PC-9 (cell line): ENCODE measurements at regions not wholly inside any gene's neighbourhood (a gene's known extent, or its start where the extent isn't known, plus 50 kb on each side); places are given as distances from the start of the nearest gene placed in this dataset.

Source experiments
- BruUV-seq: library from RNA; stranded (reverse); fragments of 400-500 nt; replicated peaks from 2 replicates; lab custom pipeline; 2021; lab: Mats Ljungman, UMichigan
- CTCF ChIA-PET: fragments of 300-600 bp; sonication (Branson Sonifier 250); formaldehyde crosslinking; loops from one replicate; lab custom pipeline; 2022; ENCODE audit warnings: antibody characterized with exemption; lab: Charles Lee
- POLR2A ChIA-PET: fragments of 300-600 bp; sonication (Branson Sonifier 250); formaldehyde crosslinking; loops from one replicate; lab custom pipeline; 2022; ENCODE audit warnings: antibody characterized with exemption; ENCODE audit not compliant: unreplicated experiment; lab: Charles Lee
- DNase-seq, 2 experiments: peaks; one replicate each; pipeline versions ENCODE4 v3.0.0 to v3.0.0-alpha.2; 2015 to 2022; ENCODE audit warnings: mixed read lengths in 1 of 2
- H2AFZ ChIP-seq: fragments of 200-600 bp; sonication (generic); 2 replicates; pipeline ENCODE4 v1.8.1; 2017; ENCODE audit warnings: antibody characterized with exemption
- H3F3A ChIP-seq: fragments of 200-600 bp; sonication (generic); 2 replicates; pipeline ENCODE4 v1.8.1; 2017; ENCODE audit warnings: antibody characterized with exemption, mild to moderate bottlenecking, low read depth; ENCODE audit not compliant: insufficient read depth
- H3K27ac ChIP-seq: fragments of 200-600 bp; sonication (generic); 2 replicates; pipeline ENCODE4 v1.6.1; 2016; ENCODE audit warnings: mixed run types
- H3K27me3 ChIP-seq: fragments of 200-600 bp; sonication (generic); 2 replicates; pipeline ENCODE4 v1.6.1; 2016; ENCODE audit warnings: low read depth, mixed run types; ENCODE audit not compliant: insufficient read depth
- H3K36me3 ChIP-seq: fragments of 200-600 bp; sonication (generic); 2 replicates; pipeline ENCODE4 v1.6.1; 2016; ENCODE audit warnings: low read depth, mixed run types
- H3K4me1 ChIP-seq: fragments of 200-600 bp; sonication (generic); replicated peaks from 2 replicates; pipeline ENCODE4 v1.6.1; 2016; ENCODE audit warnings: mixed run types; ENCODE audit not compliant: insufficient read depth
- H3K4me2 ChIP-seq: fragments of 200-600 bp; sonication (generic); 2 replicates; pipeline ENCODE4 v1.6.1; 2017; ENCODE audit warnings: mixed run types
- H3K4me3 ChIP-seq: fragments of 200-600 bp; sonication (generic); 2 replicates; pipeline ENCODE4 v1.6.1; 2016; ENCODE audit warnings: mixed run types
- H3K79me2 ChIP-seq: fragments of 200-600 bp; sonication (generic); 2 replicates; pipeline ENCODE4 v1.6.1; 2017; ENCODE audit warnings: low read depth, mixed run types
- H3K9me2 ChIP-seq: fragments of 200-600 bp; sonication (generic); 2 replicates; pipeline ENCODE4 v1.8.1; 2017; ENCODE audit warnings: mild to moderate bottlenecking; ENCODE audit not compliant: insufficient read depth
- H3K9me3 ChIP-seq: fragments of 200-600 bp; sonication (generic); 2 replicates; pipeline ENCODE4 v1.8.1; 2016; ENCODE audit warnings: low read depth; ENCODE audit not compliant: insufficient read depth
- H4K20me1 ChIP-seq: fragments of 200-600 bp; sonication (generic); 2 replicates; pipeline ENCODE4 v1.8.1; 2017; ENCODE audit not compliant: insufficient read depth
- EZH2 ChIP-seq: fragments of 200-600 bp; sonication (generic); IDR thresholded peaks from 2 replicates; pipeline ENCODE4 v1.8.0; 2017; ENCODE audit warnings: antibody characterized with exemption, low read depth
- intact Hi-C: fragments of 100-400 bp; cut with micrococcal nuclease; formaldehyde crosslinking; loops from one replicate; pipeline ENCODE4 v1.10.0; 2022; ENCODE audit not compliant: unreplicated experiment
- TF ChIP-seq, protein P1 (sequence below): fragments of 200-600 bp; sonication (generic); conservative IDR thresholded peaks from 2 replicates; pipeline ENCODE4 v1.6.1; 2017; ENCODE audit warnings: mixed run types, antibody characterized with exemption, mild to moderate bottlenecking, moderate library complexity

DNA sequence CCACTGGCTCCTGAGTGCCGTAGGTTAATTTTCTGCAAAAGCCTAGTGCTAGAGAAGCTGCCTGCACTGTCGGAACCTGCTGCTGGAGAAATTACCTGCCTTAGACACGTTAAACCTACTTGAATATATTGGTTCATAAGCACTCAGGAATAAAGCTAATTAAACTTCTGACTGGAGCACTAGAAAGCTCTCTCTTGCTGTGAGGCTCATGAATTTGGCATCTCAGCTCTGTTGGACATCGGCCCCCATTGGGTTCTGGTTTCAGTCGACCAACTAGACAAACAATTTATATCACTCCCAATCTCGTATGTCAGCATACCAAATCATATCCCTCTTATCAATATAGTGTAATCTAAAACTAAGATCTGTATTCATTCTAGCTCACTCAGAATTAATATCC is 52.4 kb upstream of the SEMA3C start:
- Histone ChIP-seq H3K4me1 (no peaks in the 10 kb centered on the region), H3K27ac (no peak overlapping the region), H3K9me2 (peaks cover 6% of the 10 kb centered on the region; the same call in 1 of the 2 replicates), H4K20me1 (no peaks in the 10 kb centered on the region), H3K27me3 (no peaks in the 10 kb centered on the region), H3K36me3 (no peaks in the 10 kb centered on the region), H3K9me3 (no peaks in the 10 kb centered on the region), H2AFZ (0 out of 2 replicates have a peak overlapping the region, but pooled peaks have one; percentile 31), H3K4me3 (no peak overlapping the region), H3F3A (no peaks in the 10 kb centered on the region), H3K4me2 (no peak overlapping the region), H3K79me2 (no peaks in the 10 kb centered on the region)
- ChIA-PET CTCF (interaction anchor here (0.7 kb wide), 1 partner anchor 9 kb away, joined by 3 read pairs; no protein-coding TSS in a partner anchor), POLR2A (no interaction called here)
- DNase-seq, result no peak
- no TSS peak for BruUV-seq
- intact Hi-C loops, result no loop called here
- TF ChIP-seq EZH2, result no peak
- TF ChIP-seq, protein P1, sequence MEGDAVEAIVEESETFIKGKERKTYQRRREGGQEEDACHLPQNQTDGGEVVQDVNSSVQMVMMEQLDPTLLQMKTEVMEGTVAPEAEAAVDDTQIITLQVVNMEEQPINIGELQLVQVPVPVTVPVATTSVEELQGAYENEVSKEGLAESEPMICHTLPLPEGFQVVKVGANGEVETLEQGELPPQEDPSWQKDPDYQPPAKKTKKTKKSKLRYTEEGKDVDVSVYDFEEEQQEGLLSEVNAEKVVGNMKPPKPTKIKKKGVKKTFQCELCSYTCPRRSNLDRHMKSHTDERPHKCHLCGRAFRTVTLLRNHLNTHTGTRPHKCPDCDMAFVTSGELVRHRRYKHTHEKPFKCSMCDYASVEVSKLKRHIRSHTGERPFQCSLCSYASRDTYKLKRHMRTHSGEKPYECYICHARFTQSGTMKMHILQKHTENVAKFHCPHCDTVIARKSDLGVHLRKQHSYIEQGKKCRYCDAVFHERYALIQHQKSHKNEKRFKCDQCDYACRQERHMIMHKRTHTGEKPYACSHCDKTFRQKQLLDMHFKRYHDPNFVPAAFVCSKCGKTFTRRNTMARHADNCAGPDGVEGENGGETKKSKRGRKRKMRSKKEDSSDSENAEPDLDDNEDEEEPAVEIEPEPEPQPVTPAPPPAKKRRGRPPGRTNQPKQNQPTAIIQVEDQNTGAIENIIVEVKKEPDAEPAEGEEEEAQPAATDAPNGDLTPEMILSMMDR, result no peak
